ENCODE measurements at regions not wholly inside any gene's neighbourhood (a gene's known extent, or its start where the extent isn't known, plus 50 kb on each side); places are given as distances from the start of the nearest gene placed in this dataset.

DNA sequence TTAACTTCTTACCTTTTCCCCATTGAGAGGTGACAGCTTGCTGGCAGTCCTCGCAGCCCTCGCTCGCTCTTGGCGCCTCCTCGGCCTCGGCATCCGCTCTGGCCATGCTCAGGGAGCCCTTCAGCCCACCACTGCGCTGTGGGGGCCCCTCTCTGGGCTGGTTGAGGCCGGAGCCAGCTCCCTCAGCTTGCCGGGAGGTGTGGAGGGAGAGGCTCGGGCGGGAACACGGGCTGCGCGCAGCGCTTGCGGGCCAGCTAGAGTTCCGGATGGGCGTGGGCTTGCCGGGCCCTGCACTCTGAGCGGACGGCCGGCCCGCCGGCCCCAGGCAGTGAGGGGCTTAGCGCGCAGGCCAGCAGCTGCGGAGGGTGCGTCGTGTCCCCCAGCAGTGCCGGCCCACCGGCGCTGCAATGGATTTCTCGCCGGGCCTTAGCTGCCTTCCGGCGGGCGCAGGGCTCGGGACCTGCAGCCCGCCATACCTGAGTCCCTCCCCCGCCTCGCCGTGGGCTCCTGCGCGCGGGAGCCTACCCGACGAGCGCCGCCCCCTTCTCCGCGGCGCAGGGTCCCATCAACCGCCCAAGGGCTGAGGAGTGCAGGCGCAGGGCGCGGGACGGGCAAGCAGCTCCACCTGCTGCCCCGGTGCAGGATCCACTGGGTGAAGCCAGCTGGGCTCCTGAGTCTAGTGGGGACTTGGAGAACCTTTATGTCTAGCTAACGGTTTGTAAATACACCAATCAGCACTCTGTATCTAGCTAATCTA lies 335.0 kb downstream of the CBLN2 start:
- DNase-seq (ENCODE audit: low spot score in 2 of 2), result no peak
- H3K27me3 ChIP-seq, result no peaks in the 10 kb centered on the region
- no peaks in the 10 kb centered on the region for H3K36me3 ChIP-seq
- 85% methylated on average over 9 of the region's 60 CpGs for WGBS
- no peak overlapping the region for H3K4me3 ChIP-seq
- no peaks in the 10 kb centered on the region for H3K4me1 ChIP-seq
- H3K9me3 ChIP-seq, result no peaks in the 10 kb centered on the region
- H3K27ac ChIP-seq, result no peak overlapping the region
- TF ChIP-seq, protein P1, sequence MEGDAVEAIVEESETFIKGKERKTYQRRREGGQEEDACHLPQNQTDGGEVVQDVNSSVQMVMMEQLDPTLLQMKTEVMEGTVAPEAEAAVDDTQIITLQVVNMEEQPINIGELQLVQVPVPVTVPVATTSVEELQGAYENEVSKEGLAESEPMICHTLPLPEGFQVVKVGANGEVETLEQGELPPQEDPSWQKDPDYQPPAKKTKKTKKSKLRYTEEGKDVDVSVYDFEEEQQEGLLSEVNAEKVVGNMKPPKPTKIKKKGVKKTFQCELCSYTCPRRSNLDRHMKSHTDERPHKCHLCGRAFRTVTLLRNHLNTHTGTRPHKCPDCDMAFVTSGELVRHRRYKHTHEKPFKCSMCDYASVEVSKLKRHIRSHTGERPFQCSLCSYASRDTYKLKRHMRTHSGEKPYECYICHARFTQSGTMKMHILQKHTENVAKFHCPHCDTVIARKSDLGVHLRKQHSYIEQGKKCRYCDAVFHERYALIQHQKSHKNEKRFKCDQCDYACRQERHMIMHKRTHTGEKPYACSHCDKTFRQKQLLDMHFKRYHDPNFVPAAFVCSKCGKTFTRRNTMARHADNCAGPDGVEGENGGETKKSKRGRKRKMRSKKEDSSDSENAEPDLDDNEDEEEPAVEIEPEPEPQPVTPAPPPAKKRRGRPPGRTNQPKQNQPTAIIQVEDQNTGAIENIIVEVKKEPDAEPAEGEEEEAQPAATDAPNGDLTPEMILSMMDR (IDR thresholded peaks at IDR 0.05), result no peak
- TF ChIP-seq POLR2A (IDR thresholded peaks at IDR 0.05) (no peak), POLR2AphosphoS5 (IDR thresholded peaks at IDR 0.05) (no peak), EP300 (IDR thresholded peaks at IDR 0.05) (no peak)

- no peak for TF ChIP-seq POLR2A (IDR thresholded peaks at IDR 0.05)
- TF ChIP-seq POLR2AphosphoS5 (IDR thresholded peaks at IDR 0.05), result no peak
- TF ChIP-seq, protein P1 (IDR thresholded peaks at IDR 0.05), result no peak
- TF ChIP-seq EP300 (IDR thresholded peaks at IDR 0.05), result no peak
- no peak for DNase-seq (ENCODE audit: low spot score in 2 of 2)
- 92% methylated on average over 6 of the region's 6 CpGs for WGBS
Measured at GRCh38 chr18:72207280-72207679, 336.9 kb downstream of the CBLN2 start.

DNA sequence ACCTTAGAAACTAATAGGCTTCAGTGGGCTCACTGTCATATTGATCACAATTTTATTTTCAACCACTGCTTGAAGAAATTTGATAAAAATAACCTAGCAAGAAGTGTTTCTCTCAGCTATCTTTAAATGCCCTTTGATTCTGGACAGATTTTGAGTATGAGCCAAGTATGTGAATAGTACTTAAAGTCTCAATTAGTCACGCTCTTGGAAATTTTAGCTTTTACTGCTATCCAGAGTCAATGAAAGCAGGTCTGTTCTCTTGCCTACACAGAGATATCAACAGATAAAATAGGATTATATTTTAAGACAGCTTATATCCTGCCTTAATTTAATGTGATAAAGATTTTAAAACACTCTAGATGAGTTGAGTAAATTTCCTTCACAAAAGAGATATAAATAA lies 337.3 kb downstream of the CBLN2 start:
- H3K4me3 ChIP-seq, result no peak overlapping the region
- H3K27ac ChIP-seq, result no peak overlapping the region
- no peaks in the 10 kb centered on the region for H3K4me1 ChIP-seq
- TF ChIP-seq POLR2AphosphoS5 (IDR thresholded peaks at IDR 0.05) (no peak), EP300 (IDR thresholded peaks at IDR 0.05) (no peak), POLR2A (IDR thresholded peaks at IDR 0.05) (no peak)
- TF ChIP-seq, protein P1 (IDR thresholded peaks at IDR 0.05), result no peak
- H3K27me3 ChIP-seq, result no peaks in the 10 kb centered on the region
- no peaks in the 10 kb centered on the region for H3K9me3 ChIP-seq
- no peaks in the 10 kb centered on the region for H3K36me3 ChIP-seq
- WGBS, result 56% methylated on average over 1 of the region's 1 CpG
- DNase-seq (ENCODE audit: low spot score in 2 of 2), result no peak

More at GRCh38 chr18:72207280-72207679, 336.9 kb downstream of the CBLN2 start:
- no peaks in the 10 kb centered on the region for H3K4me1 ChIP-seq
- no peak overlapping the region for H3K27ac ChIP-seq
- no peaks in the 10 kb centered on the region for H3K9me3 ChIP-seq
- no peaks in the 10 kb centered on the region for H3K36me3 ChIP-seq
- no peak overlapping the region for H3K4me3 ChIP-seq
- no peaks in the 10 kb centered on the region for H3K27me3 ChIP-seq

GRCh38 chr18:72201032-72201431 lies 343.1 kb downstream of the CBLN2 start:
- Histone ChIP-seq H3K36me3 (no peaks in the 10 kb centered on the region), H3K27ac (no peak overlapping the region), H3K27me3 (no peaks in the 10 kb centered on the region), H3K4me3 (no peak overlapping the region), H3K9me3 (no peaks in the 10 kb centered on the region), H3K4me1 (no peaks in the 10 kb centered on the region)
- no peak for DNase-seq (ENCODE audit: low spot score in 2 of 2)
- TF ChIP-seq POLR2A (IDR thresholded peaks at IDR 0.05) (no peak), POLR2AphosphoS5 (IDR thresholded peaks at IDR 0.05) (no peak), EP300 (IDR thresholded peaks at IDR 0.05) (no peak)
- TF ChIP-seq, protein P1 (IDR thresholded peaks at IDR 0.05), result no peak

DNA sequence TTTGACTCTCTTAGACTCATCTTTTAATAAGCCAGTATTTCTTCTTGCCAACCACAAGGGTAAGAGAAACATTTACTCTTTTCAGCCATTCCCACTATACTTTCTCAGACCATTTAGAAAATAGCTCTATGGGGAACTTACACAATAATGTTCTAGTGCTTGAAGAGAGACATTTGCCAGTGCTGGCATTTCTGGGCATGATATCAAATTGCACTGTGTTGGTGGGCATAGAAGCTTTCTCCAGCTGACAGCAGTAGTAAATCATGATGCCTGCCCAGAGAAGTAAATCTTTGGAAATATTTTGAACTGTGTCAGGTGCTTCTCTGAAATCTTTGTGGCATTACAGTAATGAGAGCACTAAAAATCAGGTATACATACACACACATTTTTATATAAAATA lies 346.6 kb downstream of the CBLN2 start:
- H3K4me1 ChIP-seq, result no peaks in the 10 kb centered on the region
- H3K27me3 ChIP-seq, result no peaks in the 10 kb centered on the region
- H3K9me3 ChIP-seq, result no peaks in the 10 kb centered on the region
- DNase-seq (ENCODE audit: low spot score in 2 of 2), result no peak
- TF ChIP-seq POLR2AphosphoS5 (IDR thresholded peaks at IDR 0.05), result no peak
- TF ChIP-seq, protein P1 (IDR thresholded peaks at IDR 0.05), result no peak
- TF ChIP-seq POLR2A (IDR thresholded peaks at IDR 0.05), result no peak
- TF ChIP-seq EP300 (IDR thresholded peaks at IDR 0.05), result no peak
- H3K4me3 ChIP-seq, result no peak overlapping the region
- H3K36me3 ChIP-seq, result no peaks in the 10 kb centered on the region
- no peak overlapping the region for H3K27ac ChIP-seq

Measured in suprapubic skin (tissue), 4 donors.